Naive thymus-derived CD4-positive, alpha-beta T cell (primary cell): ENCODE measurements at regions not wholly inside any gene's neighbourhood (a gene's known extent, or its start where the extent isn't known, plus 50 kb on each side); places are given as distances from the start of the nearest gene placed in this dataset.

Experiments
- ATAC-seq: fragments of 150-1000 bp; cut with Tn5 transposase; 2 replicates; pipeline ENCODE4 v1.10.0; 2021; ENCODE audit warnings: mild to moderate bottlenecking, moderate library complexity
- CTCF ChIA-PET: fragments of 350-600 bp; sonication (Branson Sonifier 250); formaldehyde crosslinking; loops from one replicate; lab custom pipeline; 2021; ENCODE audit warnings: antibody characterized with exemption; lab: Charles Lee
- POLR2A ChIA-PET: fragments of 350-600 bp; sonication (Branson Sonifier 250); formaldehyde crosslinking; loops from one replicate; lab custom pipeline; 2021; ENCODE audit warnings: antibody characterized with exemption, inconsistent platforms; lab: Charles Lee
- DNase-seq, 9 donors: peaks; one replicate each; pipeline versions ENCODE4 v3.0.0 to v3.0.0-alpha.2; 2020 to 2022; ENCODE audit warnings: mixed read lengths in 1 of 9
- H3K27ac ChIP-seq: one replicate; pipeline ENCODE4 v1.7.0; 2013; ENCODE audit warnings: mild to moderate bottlenecking, low read depth, low read length, moderate library complexity
- H3K27me3 ChIP-seq, 2 donors: one replicate each; pipeline ENCODE4 v1.7.0; 2013; ENCODE audit warnings: low read length in 2 of 2, mild to moderate bottlenecking in 2 of 2, moderate library complexity in 2 of 2; ENCODE audit not compliant: control insufficient read depth in 2 of 2, insufficient read depth in 2 of 2
- H3K36me3 ChIP-seq, 3 experiments: 1 replicate in 2 of 3; 2 replicates in 1 of 3; pipeline ENCODE4 v1.7.0; 2013; ENCODE audit warnings: low read length in 3 of 3, mild to moderate bottlenecking in 3 of 3, moderate library complexity in 1 of 3; ENCODE audit not compliant: insufficient read depth in 3 of 3, control insufficient read depth in 2 of 3
- H3K4me1 ChIP-seq, 2 donors: one replicate each; pipeline ENCODE4 v1.7.0; 2013; ENCODE audit warnings: low read length in 2 of 2, mild to moderate bottlenecking in 2 of 2, moderate library complexity in 1 of 2; ENCODE audit not compliant: control insufficient read depth in 2 of 2, insufficient read depth in 2 of 2
- H3K4me3 ChIP-seq: 2 replicates; pipeline ENCODE4 v1.7.0; 2013; ENCODE audit warnings: mild to moderate bottlenecking, low read length
- H3K9me3 ChIP-seq, 3 experiments: 1 replicate in 2 of 3; 2 replicates in 1 of 3; pipeline ENCODE4 v1.7.0; 2013; ENCODE audit warnings: low read length in 3 of 3; ENCODE audit not compliant: control insufficient read depth in 2 of 3
- H3K27ac Mint-ChIP-seq, 9 donors: one replicate each; pipeline ENCODE4 v1.8.0; 2020 to 2022; ENCODE audit warnings: mixed read lengths in 9 of 9, mild to moderate bottlenecking in 8 of 9, moderate library complexity in 5 of 9, inconsistent platforms in 2 of 9
- H3K27me3 Mint-ChIP-seq, 5 donors: one replicate each; pipeline ENCODE4 v1.8.0; 2021 to 2022; ENCODE audit warnings: mixed read lengths in 5 of 5, mild to moderate bottlenecking in 1 of 5
- H3K36me3 Mint-ChIP-seq, 5 donors: one replicate each; pipeline ENCODE4 v1.8.0; 2020 to 2022; ENCODE audit warnings: mixed read lengths in 5 of 5, mild to moderate bottlenecking in 3 of 5, inconsistent platforms in 1 of 5
- H3K4me1 Mint-ChIP-seq, 7 donors: one replicate each; pipeline ENCODE4 v1.8.0; 2020 to 2022; ENCODE audit warnings: mixed read lengths in 7 of 7, mild to moderate bottlenecking in 3 of 7, inconsistent platforms in 1 of 7
- H3K4me3 Mint-ChIP-seq, 10 donors: one replicate each; pipeline ENCODE4 v1.8.0; 2020 to 2022; ENCODE audit warnings: mild to moderate bottlenecking in 10 of 10, mixed read lengths in 10 of 10, moderate library complexity in 6 of 10, inconsistent platforms in 2 of 10
- H3K9me3 Mint-ChIP-seq, 11 donors: one replicate each; pipeline ENCODE4 v1.8.0; 2020 to 2022; ENCODE audit warnings: mixed read lengths in 11 of 11, mild to moderate bottlenecking in 4 of 11, inconsistent platforms in 1 of 11, moderate library complexity in 1 of 11
- intact Hi-C, 2 donors: fragments of 100-400 bp; cut with micrococcal nuclease; formaldehyde crosslinking; loops; one replicate each; pipeline ENCODE4 v1.15.1; 2023

DNA sequence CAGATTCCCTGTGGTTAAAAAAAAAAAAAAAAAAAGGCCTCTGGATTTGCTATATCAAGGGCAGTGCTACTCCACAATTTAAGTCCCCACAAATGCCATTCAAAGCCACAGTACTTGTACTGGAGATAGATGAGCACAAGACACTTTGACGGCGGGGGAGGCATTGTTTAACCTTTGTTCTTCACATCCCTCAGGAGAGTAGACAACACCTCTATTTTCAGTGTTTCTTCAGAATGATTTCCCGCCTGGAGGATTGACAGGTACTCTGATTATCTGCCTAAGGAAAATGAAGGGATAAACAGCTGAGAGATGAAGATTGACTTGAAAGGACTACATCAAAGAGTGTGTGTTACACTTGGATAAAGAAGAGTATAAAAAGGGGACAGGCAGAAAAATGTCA is 58.7 kb downstream of the OTOL1 start:
- no peaks in the 10 kb centered on the region for H3K36me3 Mint-ChIP-seq
- intact Hi-C loops, result no loop called here
- H3K9me3 Mint-ChIP-seq, result no peaks in the 10 kb centered on the region
- H3K27ac ChIP-seq, result no peak overlapping the region
- no peaks in the 10 kb centered on the region for H3K9me3 ChIP-seq
- no peak overlapping the region for H3K4me3 ChIP-seq
- POLR2A ChIA-PET, result no interaction called here
- peaks cover 2 to 26% (median 15%) of the 10 kb centered on the region in 5 donors for H3K27me3 Mint-ChIP-seq
- no peak for DNase-seq
- H3K36me3 ChIP-seq, result no peaks in the 10 kb centered on the region
- H3K27me3 ChIP-seq, result no peaks in the 10 kb centered on the region
- ATAC-seq, result no peak
- H3K4me1 ChIP-seq, result no peaks in the 10 kb centered on the region
- no peak overlapping the region for H3K27ac Mint-ChIP-seq
- CTCF ChIA-PET, result interaction anchor here (0.6 kb wide), 1 partner anchor 78 kb away, joined by 3 read pairs; no protein-coding TSS in a partner anchor
- H3K4me1 Mint-ChIP-seq, result no peaks in the 10 kb centered on the region
- H3K4me3 Mint-ChIP-seq, result no peak overlapping the region

DNA sequence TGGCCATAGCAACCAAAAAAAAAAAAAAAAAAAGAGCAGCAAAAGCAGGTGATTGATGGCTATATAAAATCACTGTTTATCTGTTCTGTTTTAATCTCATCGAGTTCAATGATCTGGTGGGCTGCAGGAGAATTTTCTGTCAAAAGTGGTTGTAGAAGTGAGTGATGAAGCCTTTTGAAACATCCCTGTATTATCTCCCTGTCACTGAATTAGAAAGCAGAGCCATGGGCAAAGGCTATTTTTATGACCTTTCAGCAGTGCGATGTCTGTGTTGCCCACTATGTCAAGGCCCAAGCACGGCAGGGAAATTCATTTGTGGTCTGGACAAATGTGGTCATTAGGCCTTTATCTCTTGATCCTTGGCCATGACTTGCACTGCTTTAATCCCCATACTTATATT is 59.9 kb downstream of the OTOL1 start:
- Histone ChIP-seq H3K36me3 (no peaks in the 10 kb centered on the region), H3K27ac (no peak overlapping the region), H3K27me3 (no peaks in the 10 kb centered on the region), H3K4me1 (no peaks in the 10 kb centered on the region), H3K9me3 (no peaks in the 10 kb centered on the region), H3K4me3 (no peak overlapping the region)
- intact Hi-C loops, result no loop called here
- POLR2A ChIA-PET, result no interaction called here
- Mint-ChIP-seq H3K27ac (no peak overlapping the region), H3K9me3 (no peaks in the 10 kb centered on the region), H3K4me1 (no peaks in the 10 kb centered on the region), H3K27me3 (peaks cover 2 to 34% (median 19%) of the 10 kb centered on the region in 5 donors), H3K4me3 (no peak overlapping the region), H3K36me3 (no peaks in the 10 kb centered on the region)
- DNase-seq (no peak), ATAC-seq (no peak)
- CTCF ChIA-PET, result no interaction called here

DNA sequence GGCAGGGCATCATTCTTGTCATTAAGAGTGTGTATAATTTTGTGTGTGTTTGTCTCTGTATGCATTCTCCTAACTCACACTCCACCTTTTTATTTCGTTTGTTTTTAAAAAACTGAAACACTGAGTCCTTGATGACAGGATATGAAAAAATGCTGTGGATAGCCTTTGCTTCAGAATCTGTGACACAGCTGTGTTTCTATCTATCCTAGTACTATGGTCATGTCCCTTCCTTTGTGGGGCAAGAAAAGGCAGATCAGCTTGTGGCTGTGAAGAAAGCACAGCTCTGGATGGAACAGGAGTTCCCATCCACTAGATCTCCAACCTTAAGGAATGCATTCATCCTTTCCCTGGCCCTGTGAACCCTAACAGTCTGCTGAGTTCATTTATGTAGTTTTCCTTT is 60.3 kb downstream of the OTOL1 start:
- H3K27me3 ChIP-seq, result no peaks in the 10 kb centered on the region
- intact Hi-C loops, result no loop called here

DNA sequence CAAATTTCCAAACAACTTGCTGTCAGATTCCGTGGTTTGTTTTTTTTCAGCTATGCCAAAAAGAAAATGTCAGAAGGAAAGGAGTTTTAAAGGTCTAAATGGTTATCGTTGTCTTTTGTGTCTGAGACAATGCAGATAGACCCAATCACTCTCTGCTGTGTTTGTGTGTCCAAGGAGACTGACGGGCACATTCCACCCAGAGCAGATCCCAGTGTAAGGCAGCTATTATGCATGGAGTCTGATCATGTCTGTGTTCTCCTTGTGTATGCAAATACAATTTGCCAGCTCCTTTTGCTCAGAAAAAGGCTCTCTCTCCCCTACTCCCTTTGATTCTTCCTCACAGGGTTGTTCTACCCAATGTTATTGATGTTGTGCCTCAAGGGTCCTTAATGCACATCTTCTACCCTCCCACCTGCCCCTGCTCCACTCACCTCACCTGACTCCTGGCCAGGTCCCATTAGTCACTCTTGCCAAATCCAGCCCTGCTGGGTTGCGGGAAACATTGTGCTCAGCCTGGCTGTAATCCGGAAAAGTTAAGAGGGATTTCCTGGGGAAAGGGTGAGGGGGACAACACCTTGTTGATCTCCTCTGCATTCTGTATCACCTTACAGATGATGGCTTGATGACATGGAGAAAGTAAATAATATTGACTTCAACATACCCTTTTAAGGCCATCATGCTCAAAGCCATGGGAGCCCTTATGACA is 61.0 kb downstream of the OTOL1 start:
- H3K9me3 ChIP-seq, result no peaks in the 10 kb centered on the region
- intact Hi-C loops, result no loop called here
- H3K36me3 ChIP-seq, result no peaks in the 10 kb centered on the region
- ATAC-seq (no peak), DNase-seq (no peak)
- H3K27me3 Mint-ChIP-seq, result peaks cover 2 to 28% (median 19%) of the 10 kb centered on the region in 5 donors
- H3K27me3 ChIP-seq, result no peaks in the 10 kb centered on the region
- no peaks in the 10 kb centered on the region for H3K36me3 Mint-ChIP-seq
- H3K4me3 ChIP-seq, result no peak overlapping the region
- ChIA-PET CTCF (no interaction called here), POLR2A (no interaction called here)
- H3K9me3 Mint-ChIP-seq, result no peaks in the 10 kb centered on the region
- H3K4me1 ChIP-seq, result no peaks in the 10 kb centered on the region
- no peak overlapping the region for H3K27ac ChIP-seq
- H3K4me3 Mint-ChIP-seq, result no peak overlapping the region
- no peak overlapping the region for H3K27ac Mint-ChIP-seq
- H3K4me1 Mint-ChIP-seq, result no peaks in the 10 kb centered on the region

More for the DNA sequence above, 60.3 kb downstream of the OTOL1 start:
- H3K4me3 ChIP-seq, result no peak overlapping the region
- H3K27ac Mint-ChIP-seq, result no peak overlapping the region
- ChIA-PET POLR2A (no interaction called here), CTCF (no interaction called here)
- H3K4me1 ChIP-seq, result no peaks in the 10 kb centered on the region
- H3K9me3 ChIP-seq, result no peaks in the 10 kb centered on the region
- H3K36me3 Mint-ChIP-seq, result no peaks in the 10 kb centered on the region
- H3K27ac ChIP-seq, result no peak overlapping the region
- peaks cover 2 to 30% (median 19%) of the 10 kb centered on the region in 5 donors for H3K27me3 Mint-ChIP-seq
- ATAC-seq (no peak), DNase-seq (no peak)
- H3K4me1 Mint-ChIP-seq, result no peaks in the 10 kb centered on the region
- H3K4me3 Mint-ChIP-seq, result no peak overlapping the region
- H3K36me3 ChIP-seq, result no peaks in the 10 kb centered on the region
- no peaks in the 10 kb centered on the region for H3K9me3 Mint-ChIP-seq

DNA sequence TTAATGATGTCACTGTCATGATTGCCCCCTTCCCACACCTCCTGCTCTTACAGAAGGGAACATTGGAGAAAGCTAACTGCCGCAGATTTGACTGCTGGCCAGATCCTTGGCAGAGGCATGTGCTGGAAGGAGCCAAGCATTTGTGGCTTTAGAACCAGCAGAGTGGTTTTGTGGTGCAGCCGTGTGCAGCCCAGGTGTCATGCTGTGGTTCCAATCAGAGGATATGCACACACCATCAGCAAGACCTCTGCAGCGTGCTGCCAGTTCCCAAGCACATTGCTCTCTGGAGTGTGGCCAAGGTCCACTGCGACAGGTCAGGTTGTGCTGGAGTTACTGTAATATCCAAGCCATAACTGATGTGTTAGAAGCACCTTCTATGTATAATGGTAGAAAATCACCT is 61.6 kb downstream of the OTOL1 start:
- Mint-ChIP-seq H3K4me1 (no peaks in the 10 kb centered on the region), H3K27ac (no peak overlapping the region), H3K36me3 (no peaks in the 10 kb centered on the region), H3K27me3 (peaks cover 2 to 28% (median 19%) of the 10 kb centered on the region in 5 donors), H3K4me3 (no peak overlapping the region), H3K9me3 (no peaks in the 10 kb centered on the region)
- Histone ChIP-seq H3K9me3 (no peaks in the 10 kb centered on the region), H3K4me1 (no peaks in the 10 kb centered on the region), H3K27ac (no peak overlapping the region), H3K36me3 (no peaks in the 10 kb centered on the region), H3K4me3 (no peak overlapping the region), H3K27me3 (no peaks in the 10 kb centered on the region)
- ATAC-seq (no peak), DNase-seq (no peak)
- ChIA-PET CTCF (no interaction called here), POLR2A (no interaction called here)
- intact Hi-C loops, result no loop called here

DNA sequence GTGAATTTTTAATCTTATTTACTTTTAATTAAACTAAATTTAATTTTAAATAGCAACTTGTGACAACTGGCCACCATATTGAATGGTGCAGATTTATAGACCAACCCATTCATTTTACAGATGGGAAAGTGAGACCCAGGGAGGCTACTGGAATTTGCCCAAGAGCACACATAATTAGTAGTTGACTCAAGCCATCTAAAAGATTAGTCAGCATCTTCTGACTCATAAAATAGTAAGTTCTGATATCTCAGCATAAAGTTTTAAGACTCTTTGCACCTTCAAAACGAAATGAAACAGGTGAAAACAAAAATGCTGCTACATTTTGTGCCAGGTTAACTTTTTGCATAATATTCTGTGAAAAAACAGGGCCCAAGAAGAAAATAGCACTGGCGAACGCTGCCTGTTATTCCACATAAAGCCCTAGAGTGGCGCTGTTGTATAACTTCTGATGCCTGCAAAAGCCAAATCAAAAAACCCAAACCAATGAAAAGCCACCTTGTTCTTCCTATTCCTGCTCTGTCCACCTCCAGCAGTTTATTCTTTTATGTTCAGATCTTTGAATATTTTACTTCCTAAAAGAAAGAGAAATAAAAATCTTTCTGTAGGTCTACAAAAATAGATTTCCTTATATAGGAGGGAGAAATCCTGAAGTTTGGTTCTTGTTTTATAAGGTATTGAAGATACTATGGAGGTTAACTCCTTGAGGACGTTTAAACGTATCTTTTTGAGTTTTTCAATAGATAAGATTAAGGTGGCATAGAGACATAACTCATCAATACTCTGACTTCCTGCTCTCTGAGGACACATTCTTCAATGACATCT is 62.8 kb downstream of the OTOL1 start:
- POLR2A ChIA-PET, result no interaction called here

More for the DNA sequence above, 62.8 kb downstream of the OTOL1 start:
- peaks cover 2 to 28% (median 19%) of the 10 kb centered on the region in 5 donors for H3K27me3 Mint-ChIP-seq
- Histone ChIP-seq H3K9me3 (no peaks in the 10 kb centered on the region), H3K36me3 (no peaks in the 10 kb centered on the region), H3K27me3 (no peaks in the 10 kb centered on the region), H3K4me3 (no peak overlapping the region), H3K27ac (no peak overlapping the region), H3K4me1 (no peaks in the 10 kb centered on the region)
- H3K27ac Mint-ChIP-seq, result no peak overlapping the region
- H3K36me3 Mint-ChIP-seq, result no peaks in the 10 kb centered on the region
- H3K4me3 Mint-ChIP-seq, result no peak overlapping the region
- CTCF ChIA-PET, result no interaction called here
- intact Hi-C loops, result no loop called here
- H3K4me1 Mint-ChIP-seq, result no peaks in the 10 kb centered on the region
- no peaks in the 10 kb centered on the region for H3K9me3 Mint-ChIP-seq
- DNase-seq, result no peak
- ATAC-seq, result no peak
